Mammary epithelial cell (primary cell): ENCODE measurements at regions not wholly inside any gene's neighbourhood (a gene's known extent, or its start where the extent isn't known, plus 50 kb on each side); places are given as distances from the start of the nearest gene placed in this dataset.

ENCODE experiments used
- CTCF ChIP-seq, 2 donors: IDR thresholded peaks in 1 of 2; conservative IDR thresholded peaks in 1 of 2; 2 replicates each; pipeline ENCODE4 v1.5.1; 2011 to 2012; ENCODE audit warnings: inconsistent platforms in 2 of 2, low read length in 2 of 2, mild to moderate bottlenecking in 2 of 2, control low read depth in 1 of 2, low read depth in 1 of 2; ENCODE audit not compliant: insufficient read depth in 1 of 2; ENCODE audit errors: extremely low read depth in 1 of 2
- EZH2 ChIP-seq: IDR thresholded peaks from 2 replicates; pipeline ENCODE4 v1.6.1; 2012; ENCODE audit warnings: low read length, inconsistent platforms, borderline replicate concordance

GRCh38 chr3:152011812-152012735 lies 138.6 kb downstream of the SUCNR1 start:
- TF ChIP-seq CTCF (conservative IDR thresholded peaks at IDR 0.05 in 1 of 2, IDR thresholded peaks at IDR 0.05 in 1 of 2; ENCODE audit: extremely low read depth in 1 of 2, insufficient read depth in 1 of 2, low read depth in 1 of 2, low read length in 2 of 2) (no peak), EZH2 (no peak)
